ENCODE measurements at regions not wholly inside any gene's neighbourhood (a gene's known extent, or its start where the extent isn't known, plus 50 kb on each side); places are given as distances from the start of the nearest gene placed in this dataset.

- Histone ChIP-seq H3K27ac (no peak overlapping the region), H3K4me1 (no peaks in the 10 kb centered on the region), H3K36me3 (ENCODE audit: control insufficient read depth, insufficient read depth, low read length) (no peaks in the 10 kb centered on the region), H3K4me3 (ENCODE audit: low read depth, low read length) (no peak overlapping the region), H3K27me3 (ENCODE audit: control insufficient read depth, insufficient read depth, low read length) (no peaks in the 10 kb centered on the region), H3K9me3 (ENCODE audit: control insufficient read depth, low read length) (no peaks in the 10 kb centered on the region), H2AFZ (no peak overlapping the region), H3K4me2 (ENCODE audit: low read length) (no peak overlapping the region), H3K9ac (no peak overlapping the region), H3K79me2 (no peaks in the 10 kb centered on the region)
- TF ChIP-seq, protein P1, sequence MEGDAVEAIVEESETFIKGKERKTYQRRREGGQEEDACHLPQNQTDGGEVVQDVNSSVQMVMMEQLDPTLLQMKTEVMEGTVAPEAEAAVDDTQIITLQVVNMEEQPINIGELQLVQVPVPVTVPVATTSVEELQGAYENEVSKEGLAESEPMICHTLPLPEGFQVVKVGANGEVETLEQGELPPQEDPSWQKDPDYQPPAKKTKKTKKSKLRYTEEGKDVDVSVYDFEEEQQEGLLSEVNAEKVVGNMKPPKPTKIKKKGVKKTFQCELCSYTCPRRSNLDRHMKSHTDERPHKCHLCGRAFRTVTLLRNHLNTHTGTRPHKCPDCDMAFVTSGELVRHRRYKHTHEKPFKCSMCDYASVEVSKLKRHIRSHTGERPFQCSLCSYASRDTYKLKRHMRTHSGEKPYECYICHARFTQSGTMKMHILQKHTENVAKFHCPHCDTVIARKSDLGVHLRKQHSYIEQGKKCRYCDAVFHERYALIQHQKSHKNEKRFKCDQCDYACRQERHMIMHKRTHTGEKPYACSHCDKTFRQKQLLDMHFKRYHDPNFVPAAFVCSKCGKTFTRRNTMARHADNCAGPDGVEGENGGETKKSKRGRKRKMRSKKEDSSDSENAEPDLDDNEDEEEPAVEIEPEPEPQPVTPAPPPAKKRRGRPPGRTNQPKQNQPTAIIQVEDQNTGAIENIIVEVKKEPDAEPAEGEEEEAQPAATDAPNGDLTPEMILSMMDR (IDR thresholded peaks at IDR 0.05): no peak
Measured at GRCh38 chr9:24936117-24936516, 390.4 kb upstream of the IZUMO3 start.

- no peak overlapping the region for H2AFZ ChIP-seq
- no peak overlapping the region for H3K9ac ChIP-seq
- no peaks in the 10 kb centered on the region for H3K27me3 ChIP-seq (ENCODE audit: control insufficient read depth, insufficient read depth, low read length)
- TF ChIP-seq, protein P1 (IDR thresholded peaks at IDR 0.05): no peak
- H3K4me3 ChIP-seq (ENCODE audit: low read depth, low read length): no peak overlapping the region
- H3K4me2 ChIP-seq (ENCODE audit: low read length): no peak overlapping the region
- H3K9me3 ChIP-seq (ENCODE audit: control insufficient read depth, low read length): no peaks in the 10 kb centered on the region
- no peak overlapping the region for H3K27ac ChIP-seq
- no peaks in the 10 kb centered on the region for H3K36me3 ChIP-seq (ENCODE audit: control insufficient read depth, insufficient read depth, low read length)
- H3K4me1 ChIP-seq: no peaks in the 10 kb centered on the region
- H3K79me2 ChIP-seq: no peaks in the 10 kb centered on the region
Measured at GRCh38 chr9:24932785-24933184, 387.1 kb upstream of the IZUMO3 start.

DNA sequence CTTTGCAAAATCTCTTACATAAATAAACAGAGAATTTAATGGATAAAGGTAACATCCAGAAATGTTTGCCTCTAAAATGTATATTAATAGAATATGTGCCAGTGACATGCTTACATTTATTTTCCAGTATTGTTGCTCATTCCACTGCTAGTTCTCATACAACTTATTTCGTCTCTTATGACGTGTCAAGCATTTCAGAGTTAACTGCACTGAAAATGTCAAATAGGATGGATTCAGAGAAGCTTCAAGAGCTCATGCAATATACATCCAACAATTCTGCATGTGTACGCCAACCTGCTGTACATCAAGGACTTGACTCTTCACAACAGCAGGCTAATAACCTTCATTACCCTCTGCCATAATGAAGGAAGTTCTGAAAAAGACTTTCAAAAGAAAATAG lies 386.2 kb upstream of the IZUMO3 start:
- Histone ChIP-seq H2AFZ (no peak overlapping the region), H3K4me3 (ENCODE audit: low read depth, low read length) (no peak overlapping the region), H3K79me2 (no peaks in the 10 kb centered on the region), H3K4me2 (ENCODE audit: low read length) (no peak overlapping the region), H3K4me1 (no peaks in the 10 kb centered on the region), H3K9me3 (ENCODE audit: control insufficient read depth, low read length) (no peaks in the 10 kb centered on the region), H3K9ac (no peak overlapping the region), H3K36me3 (ENCODE audit: control insufficient read depth, insufficient read depth, low read length) (no peaks in the 10 kb centered on the region), H3K27ac (no peak overlapping the region), H3K27me3 (ENCODE audit: control insufficient read depth, insufficient read depth, low read length) (no peaks in the 10 kb centered on the region)
- TF ChIP-seq, protein P1 (IDR thresholded peaks at IDR 0.05): no peak

GRCh38 chr9:24912767-24913166 lies 367.1 kb upstream of the IZUMO3 start:
- H2AFZ ChIP-seq: no peak overlapping the region
- no peaks in the 10 kb centered on the region for H3K4me1 ChIP-seq
- H3K9ac ChIP-seq: no peak overlapping the region
- H3K9me3 ChIP-seq (ENCODE audit: control insufficient read depth, low read length): no peaks in the 10 kb centered on the region
- TF ChIP-seq, protein P1 (IDR thresholded peaks at IDR 0.05): no peak
- no peaks in the 10 kb centered on the region for H3K27me3 ChIP-seq (ENCODE audit: control insufficient read depth, insufficient read depth, low read length)
- no peaks in the 10 kb centered on the region for H3K36me3 ChIP-seq (ENCODE audit: control insufficient read depth, insufficient read depth, low read length)
- no peak overlapping the region for H3K4me2 ChIP-seq (ENCODE audit: low read length)
- no peak overlapping the region for H3K4me3 ChIP-seq (ENCODE audit: low read depth, low read length)
- H3K27ac ChIP-seq: no peak overlapping the region
- no peaks in the 10 kb centered on the region for H3K79me2 ChIP-seq

GRCh38 chr9:24901319-24901718 lies 355.6 kb upstream of the IZUMO3 start:
- H3K36me3 ChIP-seq (ENCODE audit: control insufficient read depth, insufficient read depth, low read length): no peaks in the 10 kb centered on the region
- no peak overlapping the region for H3K4me2 ChIP-seq (ENCODE audit: low read length)
- no peaks in the 10 kb centered on the region for H3K79me2 ChIP-seq
- H3K27ac ChIP-seq: no peak overlapping the region
- no peak overlapping the region for H3K9ac ChIP-seq
- no peaks in the 10 kb centered on the region for H3K4me1 ChIP-seq
- H3K27me3 ChIP-seq (ENCODE audit: control insufficient read depth, insufficient read depth, low read length): no peaks in the 10 kb centered on the region
- no peak overlapping the region for H2AFZ ChIP-seq
- TF ChIP-seq, protein P1 (IDR thresholded peaks at IDR 0.05): no peak
- no peaks in the 10 kb centered on the region for H3K9me3 ChIP-seq (ENCODE audit: control insufficient read depth, low read length)
- no peak overlapping the region for H3K4me3 ChIP-seq (ENCODE audit: low read depth, low read length)
